ENCODE measurements at regions not wholly inside any gene's neighbourhood (a gene's known extent, or its start where the extent isn't known, plus 50 kb on each side); places are given as distances from the start of the nearest gene placed in this dataset.

GRCh38 chr11:97965849-97966646, 1054.7 kb upstream of the CNTN5 start:
- TF ChIP-seq FOXA1 (IDR thresholded peaks at IDR 0.05), result no peak
- TF ChIP-seq LEF1 (IDR thresholded peaks at IDR 0.05; ENCODE audit: borderline replicate concordance), result no peak
- no peak for TF ChIP-seq BHLHE40 (IDR thresholded peaks at IDR 0.05; ENCODE audit: borderline replicate concordance)
- TF ChIP-seq SUZ12 (IDR thresholded peaks at IDR 0.05), result no peak
- no peak for TF ChIP-seq CTBP1 (IDR thresholded peaks at IDR 0.05; ENCODE audit: borderline replicate concordance)
- TF ChIP-seq ELF4 (IDR thresholded peaks at IDR 0.05), result no peak
- no peak for TF ChIP-seq FOXM1 (IDR thresholded peaks at IDR 0.05; ENCODE audit: borderline replicate concordance)
- TF ChIP-seq TARDBP (IDR thresholded peaks at IDR 0.05), result no peak
- TF ChIP-seq L3MBTL2 (conservative IDR thresholded peaks at IDR 0.05), result no peak
- no peak for TF ChIP-seq SP1 (IDR thresholded peaks at IDR 0.05)
- no peak for TF ChIP-seq HDGF (IDR thresholded peaks at IDR 0.05; ENCODE audit: borderline replicate concordance)
